Glutamatergic neuron (in vitro differentiated cells): ENCODE measurements at regions not wholly inside any gene's neighbourhood (a gene's known extent, or its start where the extent isn't known, plus 50 kb on each side); places are given as distances from the start of the nearest gene placed in this dataset.

Experiments
- DNase-seq: peaks from one replicate; pipeline ENCODE4 v3.0.0; 2022
- H3K27ac Mint-ChIP-seq: one replicate; pipeline ENCODE4 v1.8.0; 2020; ENCODE audit warnings: mild to moderate bottlenecking, mixed read lengths, inconsistent platforms; ENCODE audit not compliant: unreplicated experiment
- H3K27me3 Mint-ChIP-seq: one replicate; pipeline ENCODE4 v1.8.0; 2020; ENCODE audit warnings: mild to moderate bottlenecking, moderate library complexity, mixed read lengths, inconsistent platforms; ENCODE audit not compliant: unreplicated experiment
- H3K36me3 Mint-ChIP-seq: one replicate; pipeline ENCODE4 v1.8.0; 2020; ENCODE audit warnings: mild to moderate bottlenecking, mixed read lengths, inconsistent platforms; ENCODE audit not compliant: unreplicated experiment
- H3K4me1 Mint-ChIP-seq: one replicate; pipeline ENCODE4 v1.8.0; 2020; ENCODE audit warnings: mild to moderate bottlenecking, low read depth, mixed read lengths, inconsistent platforms; ENCODE audit not compliant: unreplicated experiment
- H3K4me3 Mint-ChIP-seq: one replicate; pipeline ENCODE4 v1.8.0; 2020; ENCODE audit warnings: mild to moderate bottlenecking, mixed read lengths, inconsistent platforms; ENCODE audit not compliant: unreplicated experiment
- H3K9me3 Mint-ChIP-seq: one replicate; pipeline ENCODE4 v1.8.0; 2020; ENCODE audit warnings: mild to moderate bottlenecking, moderate library complexity, mixed read lengths, inconsistent platforms; ENCODE audit not compliant: unreplicated experiment
- TF ChIP-seq, protein P1 (sequence below): fragments of 200-600 bp; sonication (generic); IDR thresholded peaks from one replicate; pipeline ENCODE4 v1.5.0; 2021; ENCODE audit not compliant: partially characterized antibody, unreplicated experiment

GRCh38 chr2:125471963-125472362 is 1184.0 kb upstream of the GYPC start:
- H3K27me3 Mint-ChIP-seq = no peaks in the 10 kb centered on the region
- TF ChIP-seq, protein P1, sequence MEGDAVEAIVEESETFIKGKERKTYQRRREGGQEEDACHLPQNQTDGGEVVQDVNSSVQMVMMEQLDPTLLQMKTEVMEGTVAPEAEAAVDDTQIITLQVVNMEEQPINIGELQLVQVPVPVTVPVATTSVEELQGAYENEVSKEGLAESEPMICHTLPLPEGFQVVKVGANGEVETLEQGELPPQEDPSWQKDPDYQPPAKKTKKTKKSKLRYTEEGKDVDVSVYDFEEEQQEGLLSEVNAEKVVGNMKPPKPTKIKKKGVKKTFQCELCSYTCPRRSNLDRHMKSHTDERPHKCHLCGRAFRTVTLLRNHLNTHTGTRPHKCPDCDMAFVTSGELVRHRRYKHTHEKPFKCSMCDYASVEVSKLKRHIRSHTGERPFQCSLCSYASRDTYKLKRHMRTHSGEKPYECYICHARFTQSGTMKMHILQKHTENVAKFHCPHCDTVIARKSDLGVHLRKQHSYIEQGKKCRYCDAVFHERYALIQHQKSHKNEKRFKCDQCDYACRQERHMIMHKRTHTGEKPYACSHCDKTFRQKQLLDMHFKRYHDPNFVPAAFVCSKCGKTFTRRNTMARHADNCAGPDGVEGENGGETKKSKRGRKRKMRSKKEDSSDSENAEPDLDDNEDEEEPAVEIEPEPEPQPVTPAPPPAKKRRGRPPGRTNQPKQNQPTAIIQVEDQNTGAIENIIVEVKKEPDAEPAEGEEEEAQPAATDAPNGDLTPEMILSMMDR = peak; percentile 31
- no peak overlapping the region for H3K4me3 Mint-ChIP-seq
- H3K36me3 Mint-ChIP-seq = no peaks in the 10 kb centered on the region
- H3K27ac Mint-ChIP-seq = no peak overlapping the region
- peak; percentile 74 for DNase-seq
- peaks cover 2% of the 10 kb centered on the region for H3K9me3 Mint-ChIP-seq
- H3K4me1 Mint-ChIP-seq = peaks cover 2% of the 10 kb centered on the region

DNA sequence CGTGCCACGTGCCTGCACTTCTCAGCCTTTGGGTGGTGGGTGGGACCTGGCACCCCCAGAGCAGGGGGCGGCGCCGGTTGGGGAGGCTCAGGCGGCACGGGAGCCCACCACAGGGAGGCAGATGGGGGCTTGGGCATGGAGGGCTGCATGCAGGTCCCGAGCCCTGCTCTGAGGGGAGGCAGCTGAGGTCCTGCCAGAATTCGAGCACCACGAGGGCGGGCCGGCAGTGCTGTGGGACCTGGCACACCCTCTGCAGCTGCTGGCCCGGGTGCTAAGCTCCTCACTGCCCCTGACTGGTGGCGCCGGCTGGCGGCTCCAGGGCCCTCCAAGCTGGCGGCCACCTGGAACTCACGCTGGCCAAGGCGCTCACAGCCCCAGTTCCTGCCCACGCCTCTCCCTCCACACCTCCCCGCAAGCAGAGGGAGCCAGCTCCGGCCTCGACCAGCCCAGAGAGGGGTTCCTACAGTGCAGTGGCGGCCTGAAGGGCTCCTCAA is 1176.8 kb upstream of the GYPC start:
- Mint-ChIP-seq H3K27ac (no peak overlapping the region), H3K9me3 (peaks cover 2% of the 10 kb centered on the region), H3K4me3 (no peak overlapping the region), H3K27me3 (no peaks in the 10 kb centered on the region), H3K4me1 (no peaks in the 10 kb centered on the region), H3K36me3 (no peaks in the 10 kb centered on the region)
- TF ChIP-seq, protein P1 = no peak
- no peak for DNase-seq

- no peak overlapping the region for H3K4me3 Mint-ChIP-seq
- no peaks in the 10 kb centered on the region for H3K27me3 Mint-ChIP-seq
- TF ChIP-seq, protein P1 = no peak
- no peaks in the 10 kb centered on the region for H3K9me3 Mint-ChIP-seq
- no peak for DNase-seq
- H3K36me3 Mint-ChIP-seq = no peaks in the 10 kb centered on the region
- no peaks in the 10 kb centered on the region for H3K4me1 Mint-ChIP-seq
- no peak overlapping the region for H3K27ac Mint-ChIP-seq
Measured at GRCh38 chr2:125490308-125490707, 1165.7 kb upstream of the GYPC start.

DNA sequence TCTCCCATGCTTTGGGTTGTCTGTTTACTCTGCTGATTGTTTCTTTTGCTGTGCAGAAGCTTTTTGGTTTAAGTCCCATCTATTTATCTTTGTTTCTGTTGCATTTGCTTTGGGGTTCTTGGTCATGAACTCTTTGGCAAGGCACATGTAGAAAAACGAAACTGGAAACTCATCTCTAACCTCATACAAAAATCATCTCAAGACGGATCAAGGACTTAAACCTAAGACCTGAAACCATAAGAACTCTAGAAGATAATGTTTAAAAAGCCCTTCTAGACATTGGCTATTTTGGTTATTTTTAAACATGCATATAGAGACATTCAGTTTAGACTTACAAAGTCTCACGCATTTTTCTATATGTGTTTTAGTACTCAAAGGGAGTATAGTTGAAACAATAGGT is 1164.3 kb upstream of the GYPC start:
- Mint-ChIP-seq H3K4me1 (no peaks in the 10 kb centered on the region), H3K27me3 (no peaks in the 10 kb centered on the region), H3K36me3 (no peaks in the 10 kb centered on the region), H3K9me3 (no peaks in the 10 kb centered on the region), H3K27ac (no peak overlapping the region), H3K4me3 (no peak overlapping the region)
- TF ChIP-seq, protein P1 = no peak
- no peak for DNase-seq

DNA sequence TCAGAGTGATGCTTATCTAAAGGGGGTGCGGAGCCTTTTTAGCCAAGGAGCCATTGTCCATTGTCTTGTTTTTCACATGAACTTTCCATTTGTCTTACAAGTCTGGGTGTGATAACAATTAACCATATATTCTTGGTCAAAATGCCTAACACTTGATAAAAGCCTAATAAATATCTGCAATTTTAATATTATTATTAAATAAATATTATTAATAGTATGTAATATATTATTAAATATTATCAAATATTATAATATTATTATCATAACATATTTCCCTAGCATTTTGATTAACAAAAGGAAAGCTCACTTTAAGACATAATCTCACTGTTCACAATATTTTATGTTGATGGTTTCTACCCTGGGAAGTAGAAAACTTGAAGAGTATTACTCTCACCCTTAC is 1143.6 kb upstream of the GYPC start:
- Mint-ChIP-seq H3K27ac (no peak overlapping the region), H3K4me1 (no peaks in the 10 kb centered on the region), H3K27me3 (peaks cover 2% of the 10 kb centered on the region), H3K9me3 (peaks cover 2% of the 10 kb centered on the region), H3K36me3 (no peaks in the 10 kb centered on the region), H3K4me3 (no peak overlapping the region)
- no peak for DNase-seq
- TF ChIP-seq, protein P1 = no peak
